NCI-H2196 treated with DMSO at 0.1 percent for 48 hours (cell line): ENCODE measurements at regions not wholly inside any gene's neighbourhood (a gene's known extent, or its start where the extent isn't known, plus 50 kb on each side); places are given as distances from the start of the nearest gene placed in this dataset.

Experiments used
- DNase-seq: peaks from one replicate; lab custom pipeline; 2025; ENCODE audit not compliant: unreplicated experiment; lab: John Stamatoyannopoulos, UW

DNA sequence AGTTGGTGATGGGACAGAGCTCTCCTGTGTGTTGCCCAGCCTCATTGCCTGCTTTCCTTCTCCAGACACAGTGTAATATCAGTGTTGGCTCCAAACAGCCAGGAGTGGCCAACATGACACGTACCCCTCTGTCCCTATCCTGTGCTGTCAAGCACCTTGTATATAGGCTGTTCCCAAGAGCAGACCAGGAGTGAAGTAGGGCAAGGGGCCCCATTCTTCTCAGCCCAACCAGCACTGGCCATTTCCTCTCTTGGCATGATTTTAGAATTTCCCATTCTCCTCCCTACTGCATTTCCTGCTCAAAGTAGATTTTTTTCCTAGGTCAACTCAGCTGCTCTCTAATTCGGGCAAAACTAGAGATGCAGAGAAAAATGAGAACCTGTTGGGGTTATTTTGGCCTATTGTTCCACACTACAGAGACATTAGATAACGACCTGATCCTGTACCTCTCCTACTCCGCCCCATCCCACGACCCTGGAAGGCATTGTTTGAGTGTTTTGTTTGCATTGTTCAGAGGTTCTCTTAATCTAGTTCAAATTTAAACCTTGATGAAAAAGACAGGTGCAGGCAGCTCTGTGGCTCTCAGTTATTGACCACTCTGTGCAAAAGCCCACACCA lies 95.6 kb downstream of the RASSF10 start:
- peak; percentile 46 for DNase-seq

DNA sequence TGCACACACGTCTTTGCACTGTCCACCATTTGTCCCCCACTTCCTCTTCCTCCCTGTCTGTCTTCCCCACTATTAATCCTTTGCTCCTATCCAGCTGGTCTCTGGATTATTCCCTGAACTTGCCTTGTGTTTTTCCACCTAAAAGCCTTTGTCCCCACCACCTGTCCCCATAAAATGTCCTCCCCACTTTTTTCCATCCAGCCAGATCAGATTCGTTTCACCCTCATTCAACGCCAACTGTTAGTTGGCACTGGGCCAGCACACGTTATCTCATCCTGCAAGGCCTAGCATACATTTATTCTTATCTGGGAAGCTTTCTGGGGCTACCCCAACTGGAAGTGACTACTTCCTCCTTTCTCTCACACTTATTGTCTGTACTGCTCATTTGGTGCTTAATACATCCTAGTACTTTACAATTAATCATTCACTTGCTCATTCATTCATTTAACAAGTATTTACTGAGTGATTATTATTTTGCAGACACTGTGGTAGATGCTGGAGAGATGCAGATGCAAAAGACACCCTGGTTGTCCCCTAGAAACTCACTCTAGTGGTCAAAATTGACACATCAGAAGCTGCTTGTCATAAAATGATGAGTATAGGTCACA lies 96.2 kb downstream of the RASSF10 start:
- DNase-seq = peak; percentile 46

GRCh38 chr11:13107544-13108044 lies 98.5 kb downstream of the RASSF10 start:
- DNase-seq = no peak

- DNase-seq = no peak
Measured at GRCh38 chr11:13108416-13108815, 99.3 kb downstream of the RASSF10 start.

- DNase-seq = no peak
Measured at GRCh38 chr11:13109616-13110015, 100.5 kb downstream of the RASSF10 start.

GRCh38 chr11:13110145-13110544 lies 101.0 kb downstream of the RASSF10 start:
- no peak for DNase-seq

DNA sequence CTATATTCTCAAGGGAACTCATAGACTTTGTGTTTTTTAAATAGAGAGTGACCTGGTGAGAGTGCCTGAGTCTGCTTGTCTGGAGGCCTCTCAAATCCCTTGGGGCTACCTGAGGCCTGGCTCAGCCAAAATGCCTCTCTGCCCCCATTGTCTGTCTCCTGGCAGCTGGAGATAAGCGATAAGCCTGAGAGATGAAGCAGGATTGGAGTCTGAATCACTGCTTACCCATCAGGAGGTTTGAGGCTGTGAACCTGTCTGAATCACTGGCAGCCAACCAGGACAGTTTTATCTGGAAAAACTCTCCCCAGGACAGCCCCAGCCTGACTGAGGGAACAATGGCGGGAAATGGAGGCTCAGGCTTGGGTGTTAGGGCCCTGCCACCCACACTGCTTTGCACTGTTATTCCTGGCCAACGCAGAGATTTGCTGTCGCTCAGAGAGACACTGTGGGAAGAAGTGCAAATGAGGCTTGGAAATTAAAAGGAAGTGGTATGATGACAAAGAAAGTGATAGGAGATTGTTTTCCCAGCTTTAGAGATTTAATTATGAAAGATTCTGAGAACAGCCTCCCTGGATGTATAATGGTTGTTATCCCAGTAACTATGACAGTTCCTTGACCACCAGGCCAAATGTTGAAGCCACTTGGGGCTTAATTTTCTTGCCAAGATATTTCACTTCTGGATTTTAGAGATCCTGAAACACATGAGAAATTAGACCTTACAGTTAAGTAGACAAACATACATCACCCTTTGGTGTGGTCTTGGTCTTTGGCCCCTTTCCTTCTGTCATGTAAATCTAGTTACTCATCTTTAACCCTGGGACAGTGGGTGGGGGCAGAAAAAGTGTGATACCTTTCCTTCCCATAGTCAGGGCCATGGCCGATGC lies 102.1 kb downstream of the RASSF10 start:
- no peak for DNase-seq

GRCh38 chr11:13111813-13112130 lies 102.7 kb downstream of the RASSF10 start:
- no peak for DNase-seq

GRCh38 chr11:13114566-13115379 lies 105.7 kb downstream of the RASSF10 start:
- peak; percentile 94 for DNase-seq

DNA sequence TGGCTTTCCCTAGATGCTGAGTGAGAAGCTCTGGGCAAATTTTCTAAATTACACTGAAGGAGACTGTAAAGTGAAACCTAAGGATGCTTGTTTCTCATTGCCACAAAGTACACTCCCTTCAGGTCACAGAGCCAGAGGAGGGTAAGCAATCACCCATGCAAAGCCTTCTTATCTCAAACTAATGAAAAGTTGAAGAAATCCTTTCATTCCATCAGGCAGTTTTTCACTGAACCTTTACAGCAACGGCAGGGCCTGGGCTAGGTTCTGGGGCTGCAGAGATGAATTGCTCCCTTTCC lies 106.2 kb downstream of the RASSF10 start:
- DNase-seq = no peak

DNA sequence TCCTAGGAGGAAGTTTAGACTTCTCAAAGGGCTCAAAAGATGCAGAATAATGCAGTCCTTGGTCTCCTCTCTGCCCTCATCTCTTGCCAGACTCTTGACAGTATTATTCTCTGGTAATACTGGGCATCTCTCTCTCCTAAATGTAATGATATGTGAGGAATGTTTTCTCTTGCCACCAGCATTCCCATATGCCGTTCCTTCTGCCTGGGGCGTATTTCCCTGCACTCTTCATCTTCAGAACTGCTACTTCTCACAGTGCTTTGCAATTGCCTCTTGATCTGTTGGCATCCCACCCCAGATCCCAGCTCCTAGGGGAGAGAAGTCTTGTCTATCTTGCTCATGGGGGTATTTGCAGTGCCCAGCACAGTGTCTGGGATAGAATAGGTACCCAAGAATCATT lies 107.4 kb downstream of the RASSF10 start:
- DNase-seq = no peak

DNA sequence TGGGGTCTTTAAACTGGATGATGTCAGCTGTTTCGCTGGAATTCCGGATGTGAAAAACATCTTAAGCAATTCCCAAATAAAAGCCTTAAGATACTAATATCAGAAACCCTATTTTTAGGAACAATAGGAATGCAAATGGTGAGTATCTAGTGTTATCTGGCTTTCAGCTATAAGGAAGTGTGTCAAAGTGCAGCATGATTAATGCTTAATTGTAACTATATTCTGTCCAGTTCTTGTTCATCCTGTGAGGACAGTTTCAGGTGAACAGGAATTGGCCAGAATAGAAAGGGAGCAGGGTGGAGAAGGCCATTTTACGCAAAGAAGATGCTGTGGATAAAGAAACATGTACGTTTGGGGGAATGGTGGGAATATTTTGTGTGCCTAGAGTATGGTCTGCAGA lies 108.2 kb downstream of the RASSF10 start:
- no peak for DNase-seq

- no peak for DNase-seq
Measured at GRCh38 chr11:13118194-13118593, 109.1 kb downstream of the RASSF10 start.

GRCh38 chr11:13118650-13119049 lies 109.5 kb downstream of the RASSF10 start:
- DNase-seq = no peak

DNA sequence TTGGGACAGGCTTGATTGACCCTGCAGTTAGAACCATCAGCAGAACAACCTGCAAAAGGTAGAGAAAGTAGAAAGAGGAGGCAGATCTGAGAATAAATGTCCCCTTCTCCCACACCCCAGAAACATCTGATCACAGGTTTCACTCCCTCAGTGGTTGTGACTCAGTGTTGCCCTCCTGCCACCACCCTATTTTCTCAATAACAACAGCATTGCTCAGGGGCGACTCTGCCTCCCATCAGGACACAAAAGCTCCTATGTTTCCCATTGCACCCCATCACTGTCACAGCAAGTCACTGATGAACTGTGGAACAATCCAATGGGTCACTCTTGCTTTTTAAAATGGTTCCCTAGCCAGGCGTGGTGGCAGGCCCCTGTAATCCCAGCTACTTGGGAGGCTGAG lies 110.2 kb downstream of the RASSF10 start:
- DNase-seq = no peak

GRCh38 chr11:13119941-13120520 lies 110.9 kb downstream of the RASSF10 start:
- no peak for DNase-seq

DNA sequence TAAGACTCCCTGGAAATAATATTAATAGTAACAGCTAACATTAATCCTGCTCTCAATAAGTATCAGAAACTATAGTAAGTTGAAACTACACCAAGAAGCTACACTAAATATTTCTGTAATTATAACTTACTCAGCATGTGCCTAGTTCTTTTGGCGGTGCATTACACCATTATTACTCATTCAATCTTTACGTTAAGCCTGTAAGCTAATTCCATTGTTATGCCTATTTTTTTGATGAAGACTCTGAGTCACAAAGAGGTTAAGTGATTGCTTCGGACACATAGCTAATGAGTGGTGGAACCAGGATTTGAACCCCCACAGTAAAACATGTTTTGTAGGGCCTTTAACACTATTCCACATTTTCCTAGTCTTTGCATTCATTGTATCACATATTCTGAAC lies 111.6 kb downstream of the RASSF10 start:
- DNase-seq = no peak

DNA sequence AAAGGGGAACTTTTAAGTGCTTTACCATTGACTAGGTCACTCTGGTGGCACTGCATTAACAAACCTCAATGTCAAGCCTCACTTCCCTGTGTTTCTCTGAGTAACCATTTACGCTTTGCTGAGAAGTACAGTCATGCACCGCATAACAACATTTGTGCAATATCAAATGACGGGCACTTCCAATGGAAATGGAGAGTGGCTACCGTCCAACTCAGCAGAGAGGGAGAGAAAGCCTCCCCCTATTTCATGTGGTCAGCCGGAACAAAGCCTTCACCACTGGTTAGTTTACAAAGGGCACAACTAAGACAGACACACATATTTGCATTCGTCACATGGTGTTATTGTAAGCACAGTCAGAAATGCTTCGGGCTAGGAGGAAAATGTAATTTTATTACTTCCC lies 117.3 kb downstream of the RASSF10 start:
- peak; percentile 87 for DNase-seq

DNA sequence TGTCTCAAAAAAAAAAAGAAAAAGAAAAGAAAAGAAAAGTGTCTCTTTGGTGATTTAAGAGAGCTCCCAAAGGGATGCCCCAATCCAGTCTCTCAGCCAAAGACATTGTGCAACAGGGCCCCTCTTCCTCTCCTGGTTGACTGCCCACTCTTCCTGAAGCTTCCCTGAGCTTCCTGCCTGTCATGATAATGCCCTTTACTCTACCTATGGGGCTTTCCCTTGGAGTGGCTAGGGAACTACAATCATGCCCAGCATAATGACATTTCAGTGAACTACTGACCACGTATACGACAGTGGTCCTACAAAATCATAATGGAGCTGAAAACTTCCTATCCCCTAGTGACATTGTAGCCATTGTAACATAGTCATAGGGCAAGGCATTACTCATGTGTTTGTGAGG lies 118.0 kb downstream of the RASSF10 start:
- no peak for DNase-seq

- DNase-seq = no peak
Measured at GRCh38 chr11:13128354-13128753, 119.2 kb downstream of the RASSF10 start.

GRCh38 chr11:13134066-13134465 lies 125.0 kb downstream of the RASSF10 start:
- no peak for DNase-seq
